Transverse colon (tissue), 4 donors: ENCODE measurements at regions not wholly inside any gene's neighbourhood (a gene's known extent, or its start where the extent isn't known, plus 50 kb on each side); places are given as distances from the start of the nearest gene placed in this dataset.

ENCODE experiments used
- EP300 ChIP-seq: sonication (generic); formaldehyde crosslinking; IDR thresholded peaks from one replicate; pipeline ENCODE4 v1.6.1; 2017; ENCODE audit warnings: antibody characterized with exemption, low read depth
- POLR2A ChIP-seq: fragments of 450-650 bp; IDR thresholded peaks from one replicate; pipeline ENCODE4 v1.6.1; 2016; ENCODE audit warnings: antibody characterized with exemption, mild to moderate bottlenecking, moderate library complexity
- POLR2AphosphoS5 ChIP-seq, 3 donors: sonication (generic); formaldehyde crosslinking; IDR thresholded peaks; one replicate each; pipeline ENCODE4 v1.6.1; 2016; ENCODE audit warnings: antibody characterized with exemption in 3 of 3
- TF ChIP-seq, protein P1 (sequence below), 5 experiments: fragments of 200-600 bp in 3 of 5; fragments of 450-650 bp in 2 of 5; sonication (generic) in 3 of 5; IDR thresholded peaks; 1 replicate in 2 of 5; 2 replicates in 3 of 5; pipeline ENCODE4 v1.5.1; 2016 to 2017; ENCODE audit warnings: antibody characterized with exemption in 5 of 5, inconsistent platforms in 3 of 5, mild to moderate bottlenecking in 2 of 5, moderate library complexity in 1 of 5

DNA sequence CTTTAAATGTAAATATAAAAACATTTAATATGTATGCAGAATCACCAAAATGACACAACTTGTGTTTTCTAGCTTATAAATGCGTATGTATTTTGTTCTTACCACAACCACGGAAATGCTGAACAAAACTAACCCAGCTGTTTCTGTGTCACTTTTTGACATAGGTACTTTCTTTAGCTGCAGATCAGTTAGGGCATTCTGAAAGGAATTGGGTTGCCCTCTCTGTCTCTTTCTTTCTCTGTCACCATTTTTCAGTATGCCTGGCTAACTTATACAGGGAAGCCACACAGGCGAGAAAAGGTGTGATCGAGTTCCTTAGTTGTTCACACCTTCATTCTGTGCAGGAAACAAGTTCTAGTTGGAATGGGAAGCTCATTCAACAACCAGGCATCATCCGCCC lies 72.6 kb upstream of the ARGLU1 start:
- TF ChIP-seq, protein P1, sequence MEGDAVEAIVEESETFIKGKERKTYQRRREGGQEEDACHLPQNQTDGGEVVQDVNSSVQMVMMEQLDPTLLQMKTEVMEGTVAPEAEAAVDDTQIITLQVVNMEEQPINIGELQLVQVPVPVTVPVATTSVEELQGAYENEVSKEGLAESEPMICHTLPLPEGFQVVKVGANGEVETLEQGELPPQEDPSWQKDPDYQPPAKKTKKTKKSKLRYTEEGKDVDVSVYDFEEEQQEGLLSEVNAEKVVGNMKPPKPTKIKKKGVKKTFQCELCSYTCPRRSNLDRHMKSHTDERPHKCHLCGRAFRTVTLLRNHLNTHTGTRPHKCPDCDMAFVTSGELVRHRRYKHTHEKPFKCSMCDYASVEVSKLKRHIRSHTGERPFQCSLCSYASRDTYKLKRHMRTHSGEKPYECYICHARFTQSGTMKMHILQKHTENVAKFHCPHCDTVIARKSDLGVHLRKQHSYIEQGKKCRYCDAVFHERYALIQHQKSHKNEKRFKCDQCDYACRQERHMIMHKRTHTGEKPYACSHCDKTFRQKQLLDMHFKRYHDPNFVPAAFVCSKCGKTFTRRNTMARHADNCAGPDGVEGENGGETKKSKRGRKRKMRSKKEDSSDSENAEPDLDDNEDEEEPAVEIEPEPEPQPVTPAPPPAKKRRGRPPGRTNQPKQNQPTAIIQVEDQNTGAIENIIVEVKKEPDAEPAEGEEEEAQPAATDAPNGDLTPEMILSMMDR (IDR thresholded peaks at IDR 0.05) = no peak
- TF ChIP-seq POLR2AphosphoS5 (IDR thresholded peaks at IDR 0.05) (no peak), POLR2A (no peak), EP300 (no peak)
